Calu3 (cell line): ENCODE measurements at regions not wholly inside any gene's neighbourhood (a gene's known extent, or its start where the extent isn't known, plus 50 kb on each side); places are given as distances from the start of the nearest gene placed in this dataset.
"Not testable (repeated sequence)": the region's sequence is repeated elsewhere in the genome, so short reads cannot be mapped to it uniquely, and the experiment has no call there.

Source experiments
- BruUV-seq: library from RNA; stranded (reverse); fragments of 400-500 nt; replicated peaks from 2 replicates; lab custom pipeline; 2021; lab: Mats Ljungman, UMichigan
- CTCF ChIA-PET: fragments of 300-600 bp; sonication (Branson Sonifier 250); formaldehyde crosslinking; loops from one replicate; lab custom pipeline; 2022; ENCODE audit warnings: antibody characterized with exemption; lab: Charles Lee
- DNase-seq: peaks from one replicate; pipeline ENCODE4 v3.0.0; 2022
- H3K27ac Mint-ChIP-seq: one replicate; pipeline ENCODE4 v1.8.0; 2022; ENCODE audit warnings: mixed read lengths; ENCODE audit not compliant: unreplicated experiment
- H3K27me3 Mint-ChIP-seq: one replicate; pipeline ENCODE4 v1.8.0; 2022; ENCODE audit warnings: mixed read lengths; ENCODE audit not compliant: unreplicated experiment
- H3K36me3 Mint-ChIP-seq: one replicate; pipeline ENCODE4 v1.8.0; 2022; ENCODE audit warnings: mild to moderate bottlenecking, moderate library complexity, mixed read lengths; ENCODE audit not compliant: insufficient read depth, unreplicated experiment
- H3K4me1 Mint-ChIP-seq: one replicate; pipeline ENCODE4 v1.8.0; 2022; ENCODE audit warnings: mild to moderate bottlenecking, low read depth, mixed read lengths; ENCODE audit not compliant: unreplicated experiment
- H3K4me3 Mint-ChIP-seq: one replicate; pipeline ENCODE4 v1.8.0; 2022; ENCODE audit warnings: mild to moderate bottlenecking, low read depth, moderate library complexity, mixed read lengths; ENCODE audit not compliant: unreplicated experiment
- H3K9me3 Mint-ChIP-seq: one replicate; pipeline ENCODE4 v1.8.0; 2022; ENCODE audit warnings: low read depth, mixed read lengths; ENCODE audit not compliant: unreplicated experiment
- intact Hi-C: fragments of 100-400 bp; cut with micrococcal nuclease; formaldehyde crosslinking; loops from one replicate; pipeline ENCODE4 v1.10.0; 2022; ENCODE audit not compliant: unreplicated experiment
- TF ChIP-seq, protein P1 (sequence below): fragments of 200-600 bp; IDR thresholded peaks from one replicate; pipeline ENCODE4 v1.8.0; 2022; ENCODE audit warnings: antibody characterized with exemption; ENCODE audit not compliant: unreplicated experiment

DNA sequence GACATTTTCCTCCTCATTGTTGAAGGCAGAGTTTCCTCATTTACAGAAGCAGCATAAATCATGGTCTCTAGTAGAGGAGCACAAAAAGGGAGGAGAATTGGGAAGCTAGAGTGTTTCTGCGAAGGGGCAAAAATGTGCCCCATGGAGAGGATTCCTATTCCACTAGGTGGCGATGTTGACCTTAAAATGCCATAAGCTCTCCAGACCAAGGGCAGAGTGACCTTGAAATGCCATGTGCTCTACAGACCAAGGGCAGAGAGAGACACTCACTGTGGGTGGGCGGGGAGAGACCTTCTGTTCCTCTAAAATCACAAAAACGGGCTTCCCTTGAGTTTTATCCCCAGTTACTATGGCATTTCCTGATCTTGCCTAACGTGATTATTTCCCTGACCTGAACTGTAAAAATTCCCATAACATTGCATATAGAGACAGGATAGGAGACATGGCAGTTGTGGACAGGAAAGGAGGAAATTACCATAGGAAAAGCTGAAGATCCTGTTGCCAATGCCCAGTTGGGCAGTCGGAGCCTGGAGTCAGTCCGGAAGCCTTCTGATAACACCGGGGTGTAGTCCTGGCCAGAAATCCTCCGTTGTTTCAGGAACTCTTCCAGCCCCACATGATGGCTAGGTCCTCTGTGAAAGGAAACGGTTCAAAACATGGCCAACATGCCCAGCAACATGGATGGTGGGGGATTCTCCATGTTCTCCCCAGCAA lies 567.7 kb downstream of the MAGEB5 start:
- Mint-ChIP-seq H3K9me3 (peaks cover under 1% of the 10 kb centered on the region), H3K4me1 (peaks cover 10% of the 10 kb centered on the region), H3K27ac (no peak overlapping the region), H3K36me3 (no peaks in the 10 kb centered on the region), H3K4me3 (no peak overlapping the region), H3K27me3 (no peaks in the 10 kb centered on the region)
- intact Hi-C loops: no loop called here
- CTCF ChIA-PET: interaction anchor here (1.0 kb wide), 1 partner anchor 403 kb away, joined by 4 read pairs; no protein-coding TSS in a partner anchor
- peak; percentile 7 for DNase-seq
- no TSS peak for BruUV-seq
- TF ChIP-seq, protein P1, sequence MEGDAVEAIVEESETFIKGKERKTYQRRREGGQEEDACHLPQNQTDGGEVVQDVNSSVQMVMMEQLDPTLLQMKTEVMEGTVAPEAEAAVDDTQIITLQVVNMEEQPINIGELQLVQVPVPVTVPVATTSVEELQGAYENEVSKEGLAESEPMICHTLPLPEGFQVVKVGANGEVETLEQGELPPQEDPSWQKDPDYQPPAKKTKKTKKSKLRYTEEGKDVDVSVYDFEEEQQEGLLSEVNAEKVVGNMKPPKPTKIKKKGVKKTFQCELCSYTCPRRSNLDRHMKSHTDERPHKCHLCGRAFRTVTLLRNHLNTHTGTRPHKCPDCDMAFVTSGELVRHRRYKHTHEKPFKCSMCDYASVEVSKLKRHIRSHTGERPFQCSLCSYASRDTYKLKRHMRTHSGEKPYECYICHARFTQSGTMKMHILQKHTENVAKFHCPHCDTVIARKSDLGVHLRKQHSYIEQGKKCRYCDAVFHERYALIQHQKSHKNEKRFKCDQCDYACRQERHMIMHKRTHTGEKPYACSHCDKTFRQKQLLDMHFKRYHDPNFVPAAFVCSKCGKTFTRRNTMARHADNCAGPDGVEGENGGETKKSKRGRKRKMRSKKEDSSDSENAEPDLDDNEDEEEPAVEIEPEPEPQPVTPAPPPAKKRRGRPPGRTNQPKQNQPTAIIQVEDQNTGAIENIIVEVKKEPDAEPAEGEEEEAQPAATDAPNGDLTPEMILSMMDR: peak; percentile 74

- peaks cover 11% of the 10 kb centered on the region for H3K9me3 Mint-ChIP-seq
These were observed 562.4 kb downstream of the MAGEB5 start for GRCh38 chrX:26778320-26778888.

DNA sequence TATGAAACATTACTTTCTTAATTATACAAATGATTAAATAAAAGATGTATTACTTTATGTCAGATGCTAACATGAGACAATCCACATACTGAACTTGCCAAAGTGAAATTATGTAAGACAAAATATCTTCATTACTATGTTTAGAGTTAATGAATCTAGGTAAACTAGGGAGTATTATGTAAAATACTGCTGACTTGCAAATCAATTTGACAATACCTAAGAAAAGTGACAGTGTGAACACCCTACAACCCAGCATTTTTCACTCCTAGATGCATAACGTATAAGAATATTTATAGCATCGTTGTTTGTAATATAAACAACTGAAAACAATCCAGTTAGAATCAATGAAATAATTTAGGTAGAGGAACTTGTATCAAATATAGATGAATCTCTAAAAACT lies 546.3 kb downstream of the MAGEB5 start:
- BruUV-seq: no TSS peak
- intact Hi-C loops: no loop called here
- H3K9me3 Mint-ChIP-seq: no peaks in the 10 kb centered on the region

More at GRCh38 chrX:26778320-26778888, 562.4 kb downstream of the MAGEB5 start:
- H3K27ac Mint-ChIP-seq: no peak overlapping the region
- TF ChIP-seq, protein P1: peak; percentile 18
- CTCF ChIA-PET: no interaction called here
- intact Hi-C loops: no loop called here
- H3K4me1 Mint-ChIP-seq: no peaks in the 10 kb centered on the region
- no peak for DNase-seq
- no peak overlapping the region for H3K4me3 Mint-ChIP-seq
- no peaks in the 10 kb centered on the region for H3K27me3 Mint-ChIP-seq
- no TSS peak for BruUV-seq
- H3K36me3 Mint-ChIP-seq: no peaks in the 10 kb centered on the region

DNA sequence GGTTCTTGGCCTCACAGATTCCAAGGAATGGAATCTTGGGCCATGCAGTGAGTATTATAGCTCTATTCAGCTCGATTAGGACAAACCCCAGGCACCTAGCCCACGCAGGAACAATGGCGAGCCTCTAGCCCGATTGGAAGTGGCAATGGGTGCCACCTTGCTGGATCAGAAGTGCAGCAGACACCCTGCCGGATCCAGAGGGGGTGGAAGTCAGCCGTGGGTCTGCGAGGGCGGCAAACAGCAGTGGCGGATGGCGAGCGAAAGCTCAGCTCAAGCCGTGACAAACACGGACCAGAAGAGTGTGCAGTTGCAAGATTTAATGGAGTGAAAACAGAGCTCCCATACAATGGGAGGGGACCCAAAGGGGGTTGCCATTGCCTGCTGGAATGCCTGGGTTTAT lies 539.8 kb downstream of the MAGEB5 start:
- BruUV-seq, H3K9me3 Mint-ChIP-seq, H3K27me3 Mint-ChIP-seq, H3K4me3 Mint-ChIP-seq, H3K36me3 Mint-ChIP-seq, intact Hi-C loops, DNase-seq, H3K4me1 Mint-ChIP-seq, CTCF ChIA-PET, H3K27ac Mint-ChIP-seq: not testable (repeated sequence)

More for the DNA sequence above, 546.3 kb downstream of the MAGEB5 start:
- no peaks in the 10 kb centered on the region for H3K27me3 Mint-ChIP-seq
- CTCF ChIA-PET: no interaction called here
- TF ChIP-seq, protein P1: no peak
- H3K4me1 Mint-ChIP-seq: no peaks in the 10 kb centered on the region
- DNase-seq: no peak
- H3K4me3 Mint-ChIP-seq: no peak overlapping the region
- no peaks in the 10 kb centered on the region for H3K36me3 Mint-ChIP-seq
- H3K27ac Mint-ChIP-seq: no peak overlapping the region

GRCh38 chrX:26747877-26748276 lies 531.9 kb downstream of the MAGEB5 start:
- Mint-ChIP-seq H3K27ac (no peak overlapping the region), H3K36me3 (no peaks in the 10 kb centered on the region), H3K4me1 (no peaks in the 10 kb centered on the region), H3K4me3 (no peak overlapping the region), H3K9me3 (no peaks in the 10 kb centered on the region), H3K27me3 (no peaks in the 10 kb centered on the region)
- intact Hi-C loops: no loop called here
- no TSS peak for BruUV-seq
- no peak for DNase-seq
- CTCF ChIA-PET: no interaction called here
- TF ChIP-seq, protein P1: no peak
